ENCODE measurements at regions not wholly inside any gene's neighbourhood (a gene's known extent, or its start where the extent isn't known, plus 50 kb on each side); places are given as distances from the start of the nearest gene placed in this dataset.

- intact Hi-C loops (cut with DNase I), result no loop called here
- H3K27ac ChIP-seq, result no peak overlapping the region
- no peaks in the 10 kb centered on the region for H3K4me1 ChIP-seq
- ATAC-seq, result no peak
- no peaks in the 10 kb centered on the region for H3K36me3 ChIP-seq
- H3K4me3 ChIP-seq, result no peak overlapping the region
- TF ChIP-seq CTCF (IDR thresholded peaks at IDR 0.05), result no peak
- H3K27me3 ChIP-seq, result peaks cover 0 to 75% (median 37%) of the 10 kb centered on the region in 7 donors
- DNase-seq, result no peak
- no peaks in the 10 kb centered on the region for H3K9me3 ChIP-seq
- WGBS, 2 donors, result 35 to 38% methylated on average over 20 of the region's 20 CpGs
Measured at GRCh38 chr1:5225707-5226704, 571.6 kb downstream of the AJAP1 start.

GRCh38 chr1:5223206-5223605, 568.8 kb downstream of the AJAP1 start:
- Histone ChIP-seq H3K9me3 (no peaks in the 10 kb centered on the region), H3K4me1 (no peaks in the 10 kb centered on the region), H3K4me3 (no peak overlapping the region), H3K36me3 (no peaks in the 10 kb centered on the region), H3K27ac (no peak overlapping the region), H3K27me3 (peaks cover 0 to 70% (median 35%) of the 10 kb centered on the region in 7 donors)
- DNase-seq, result no peak
- 38 to 42% methylated on average over 4 of the region's 4 CpGs for WGBS, 2 donors
- TF ChIP-seq CTCF (IDR thresholded peaks at IDR 0.05), result no peak
- intact Hi-C loops (cut with DNase I), result no loop called here
- no peak for ATAC-seq

- no peak for DNase-seq
- Histone ChIP-seq H3K4me3 (no peak overlapping the region), H3K36me3 (no peaks in the 10 kb centered on the region), H3K27ac (no peak overlapping the region), H3K27me3 (peaks cover 0 to 66% (median 29%) of the 10 kb centered on the region in 7 donors), H3K9me3 (no peaks in the 10 kb centered on the region), H3K4me1 (no peaks in the 10 kb centered on the region)
- no peak for TF ChIP-seq CTCF (IDR thresholded peaks at IDR 0.05)
- intact Hi-C loops (cut with DNase I), result no loop called here
- 65 to 70% methylated on average over 4 of the region's 4 CpGs for WGBS, 2 donors
- no peak for ATAC-seq
Measured at GRCh38 chr1:5222626-5223025, 568.2 kb downstream of the AJAP1 start.

GRCh38 chr1:5221451-5221850, 567.0 kb downstream of the AJAP1 start:
- Histone ChIP-seq H3K27ac (no peak overlapping the region), H3K27me3 (peaks cover 0 to 58% (median 22%) of the 10 kb centered on the region in 7 donors), H3K36me3 (no peaks in the 10 kb centered on the region), H3K4me3 (no peak overlapping the region), H3K4me1 (no peaks in the 10 kb centered on the region), H3K9me3 (no peaks in the 10 kb centered on the region)
- intact Hi-C loops (cut with DNase I), result no loop called here
- no peak for TF ChIP-seq CTCF (IDR thresholded peaks at IDR 0.05)
- WGBS, 2 donors, result 69 to 71% methylated on average over 6 of the region's 6 CpGs
- ATAC-seq, result no peak
- no peak for DNase-seq

Data from heart right ventricle (tissue), 16 donors.